LNCAP (cell line): ENCODE measurements at regions not wholly inside any gene's neighbourhood (a gene's known extent, or its start where the extent isn't known, plus 50 kb on each side); places are given as distances from the start of the nearest gene placed in this dataset.

Experiments
- TF ChIP-seq, protein P1 (sequence below): fragments of 450-650 bp; IDR thresholded peaks from 2 replicates; pipeline ENCODE4 v1.5.1; 2017; ENCODE audit warnings: mild to moderate bottlenecking

DNA sequence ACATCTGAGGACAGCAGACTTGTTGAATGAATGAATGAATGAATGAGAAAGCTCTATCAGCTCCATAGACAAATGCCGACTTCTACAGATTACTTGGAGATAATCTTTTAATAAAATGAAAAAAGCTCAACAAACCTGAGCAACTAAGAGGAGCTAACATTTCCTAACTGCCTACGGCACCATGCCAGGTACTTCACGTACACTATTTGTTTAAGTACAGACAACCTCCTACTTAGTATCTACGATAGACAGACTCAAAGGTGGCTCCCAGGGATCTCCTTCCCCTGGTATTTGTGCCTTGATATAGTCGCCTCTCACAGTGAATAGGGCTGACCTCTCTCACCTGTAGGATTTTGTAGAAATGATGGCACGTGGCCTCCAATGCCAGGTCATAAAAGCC lies 412.2 kb upstream of the FAT1 start:
- TF ChIP-seq, protein P1, sequence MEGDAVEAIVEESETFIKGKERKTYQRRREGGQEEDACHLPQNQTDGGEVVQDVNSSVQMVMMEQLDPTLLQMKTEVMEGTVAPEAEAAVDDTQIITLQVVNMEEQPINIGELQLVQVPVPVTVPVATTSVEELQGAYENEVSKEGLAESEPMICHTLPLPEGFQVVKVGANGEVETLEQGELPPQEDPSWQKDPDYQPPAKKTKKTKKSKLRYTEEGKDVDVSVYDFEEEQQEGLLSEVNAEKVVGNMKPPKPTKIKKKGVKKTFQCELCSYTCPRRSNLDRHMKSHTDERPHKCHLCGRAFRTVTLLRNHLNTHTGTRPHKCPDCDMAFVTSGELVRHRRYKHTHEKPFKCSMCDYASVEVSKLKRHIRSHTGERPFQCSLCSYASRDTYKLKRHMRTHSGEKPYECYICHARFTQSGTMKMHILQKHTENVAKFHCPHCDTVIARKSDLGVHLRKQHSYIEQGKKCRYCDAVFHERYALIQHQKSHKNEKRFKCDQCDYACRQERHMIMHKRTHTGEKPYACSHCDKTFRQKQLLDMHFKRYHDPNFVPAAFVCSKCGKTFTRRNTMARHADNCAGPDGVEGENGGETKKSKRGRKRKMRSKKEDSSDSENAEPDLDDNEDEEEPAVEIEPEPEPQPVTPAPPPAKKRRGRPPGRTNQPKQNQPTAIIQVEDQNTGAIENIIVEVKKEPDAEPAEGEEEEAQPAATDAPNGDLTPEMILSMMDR: no peak

GRCh38 chr4:187139141-187139540 lies 415.5 kb upstream of the FAT1 start:
- TF ChIP-seq, protein P1: no peak

DNA sequence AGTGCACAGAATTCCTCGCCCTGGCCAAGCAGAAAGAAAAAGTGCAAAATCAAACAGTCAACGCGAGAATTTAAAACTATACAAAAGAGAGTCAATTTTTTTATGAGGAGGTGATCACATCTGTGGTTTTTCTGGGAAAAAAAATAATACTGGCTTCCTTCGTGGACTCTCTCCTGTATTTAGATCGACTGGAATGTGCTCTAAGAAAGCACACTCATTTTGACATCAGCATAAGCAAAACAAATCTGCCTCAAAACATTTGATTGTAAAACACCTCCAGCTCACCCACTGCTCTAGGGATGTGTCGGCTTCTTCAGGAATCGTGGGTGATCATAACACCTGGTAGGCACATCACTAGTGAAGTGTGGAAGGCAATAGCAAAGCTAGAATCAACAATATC lies 417.4 kb upstream of the FAT1 start:
- TF ChIP-seq, protein P1: no peak

DNA sequence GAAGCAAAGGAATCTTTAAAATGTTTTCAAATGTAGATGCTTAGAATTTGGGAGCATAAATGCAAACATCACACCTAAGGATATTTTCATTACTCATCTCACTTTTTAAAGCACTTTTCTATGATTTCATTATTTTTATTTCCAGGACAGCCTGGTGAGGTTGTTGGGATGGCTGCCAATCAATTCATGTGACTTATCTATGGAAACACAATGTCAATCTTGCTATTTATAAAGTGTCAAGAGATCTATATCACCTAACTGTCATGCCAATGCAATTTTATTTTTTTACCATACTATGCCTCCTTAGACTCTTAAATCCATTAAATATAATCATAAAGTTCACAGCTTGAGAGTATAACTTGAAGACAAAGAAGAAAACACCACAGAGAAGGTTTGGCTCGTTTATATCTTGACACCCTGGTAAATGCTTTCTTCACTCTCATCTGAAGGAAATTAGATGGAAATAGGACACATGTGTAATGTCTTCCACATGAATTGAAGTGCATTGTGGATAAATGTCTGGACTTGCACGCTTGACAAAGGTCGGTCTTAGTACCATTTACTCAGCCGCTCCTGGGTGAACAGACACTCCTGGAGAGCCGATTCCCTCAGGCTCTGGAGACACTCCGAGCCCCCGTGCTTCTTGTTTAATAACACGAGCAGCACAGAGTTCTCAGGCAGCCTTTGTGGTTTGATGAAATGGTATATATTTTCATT lies 425.7 kb upstream of the FAT1 start:
- TF ChIP-seq, protein P1: no peak

DNA sequence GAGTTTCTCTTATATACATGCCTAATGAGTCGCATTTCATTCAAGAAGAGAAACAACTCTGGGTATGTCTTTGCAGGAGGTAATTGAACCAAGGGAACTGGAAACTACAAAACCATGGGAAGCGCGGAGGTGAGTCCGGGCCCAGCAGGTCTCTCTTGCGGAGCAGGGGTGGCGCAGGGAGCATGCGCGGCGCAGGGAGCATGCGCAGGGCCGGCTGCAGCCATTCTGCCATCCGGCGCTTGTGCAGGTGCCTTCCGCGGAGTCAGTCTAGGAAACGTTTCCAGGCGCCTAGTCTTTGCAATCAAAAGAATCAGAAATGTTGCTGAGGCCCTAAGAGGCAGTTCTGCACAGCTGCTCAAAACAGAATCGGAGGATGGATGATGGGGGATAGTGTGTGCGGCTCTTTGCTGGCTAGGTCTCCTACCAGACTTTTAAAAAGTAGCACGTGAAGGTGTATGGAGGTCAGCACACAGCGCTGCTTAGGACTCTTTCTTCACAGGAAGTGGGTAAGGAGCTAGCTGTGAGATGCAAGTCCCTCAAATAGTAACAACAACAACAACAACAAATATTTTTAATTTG lies 433.8 kb upstream of the FAT1 start:
- TF ChIP-seq, protein P1: no peak

GRCh38 chr4:187158003-187158402 lies 434.3 kb upstream of the FAT1 start:
- TF ChIP-seq, protein P1: no peak

DNA sequence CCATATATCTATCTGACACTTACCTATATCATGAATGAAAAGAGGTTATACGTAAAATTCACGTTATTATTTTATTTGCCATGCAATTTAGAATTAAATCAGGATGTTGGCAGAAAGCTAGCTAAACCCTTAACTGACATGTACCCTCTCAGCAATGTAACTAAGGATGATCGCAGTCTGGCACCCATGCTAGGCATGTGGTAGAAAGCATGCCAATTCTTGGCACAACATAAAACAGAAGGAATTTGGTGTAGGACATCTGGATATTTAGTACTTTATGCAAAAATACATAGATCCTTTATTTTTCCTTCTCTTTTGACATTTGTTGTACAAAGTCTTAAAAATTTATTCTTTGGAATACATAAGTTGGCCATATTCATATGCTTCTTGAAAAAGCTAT lies 436.8 kb upstream of the FAT1 start:
- TF ChIP-seq, protein P1: no peak
